ENCODE measurements at regions not wholly inside any gene's neighbourhood (a gene's known extent, or its start where the extent isn't known, plus 50 kb on each side); places are given as distances from the start of the nearest gene placed in this dataset.

GRCh38 chr3:94259291-94259690 lies 196.4 kb downstream of the NSUN3 start:
- DNase-seq = no peak

GRCh38 chr3:94269763-94270162 lies 206.9 kb downstream of the NSUN3 start:
- DNase-seq = no peak

DNA sequence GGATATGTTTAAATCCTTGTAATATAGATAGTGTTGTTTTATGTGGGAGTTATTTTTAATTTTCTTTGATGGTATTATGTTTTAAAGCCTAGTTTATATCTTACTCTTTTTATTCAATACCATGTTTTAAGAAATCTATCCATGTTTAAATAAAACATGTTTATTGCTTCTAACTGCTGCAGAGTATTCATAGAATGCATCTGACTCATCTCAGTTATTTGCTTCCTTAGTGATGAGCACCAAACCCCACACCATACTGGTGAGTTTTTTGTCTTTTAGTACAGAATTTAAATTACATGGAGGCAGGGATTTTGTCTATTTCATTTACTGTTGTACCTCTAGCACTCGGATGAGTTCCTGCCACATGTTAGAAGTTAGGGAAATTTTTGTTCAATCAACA lies 209.2 kb downstream of the NSUN3 start:
- no peak for DNase-seq

DNA sequence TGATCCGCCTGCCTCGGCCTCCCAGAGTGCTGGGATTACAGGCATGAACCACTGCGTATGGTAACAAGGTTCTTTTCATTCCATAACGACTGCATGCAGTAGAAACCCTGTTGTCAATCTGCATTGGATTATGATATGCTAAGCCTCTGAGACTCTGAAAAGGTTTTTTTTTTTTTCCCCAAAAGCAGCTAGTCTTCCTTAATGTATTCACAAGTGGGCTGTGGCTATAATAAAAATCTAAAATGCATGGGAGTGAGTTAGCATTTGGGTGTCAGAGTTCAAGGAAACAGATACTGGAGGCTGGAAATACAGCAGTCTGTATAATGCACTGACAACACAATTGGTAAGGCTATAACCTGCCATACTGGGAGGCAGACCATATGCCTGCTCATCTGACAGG lies 218.1 kb downstream of the NSUN3 start:
- DNase-seq = no peak

- no peak for DNase-seq
These were observed 223.0 kb downstream of the NSUN3 start for GRCh38 chr3:94285872-94286271.

- no peak for DNase-seq
These were observed 228.8 kb downstream of the NSUN3 start for GRCh38 chr3:94291686-94292085.

GRCh38 chr3:94292151-94292550 lies 229.3 kb downstream of the NSUN3 start:
- DNase-seq = no peak

- no peak for DNase-seq
These were observed 230.9 kb downstream of the NSUN3 start for GRCh38 chr3:94293793-94294195.

- no peak for DNase-seq
These were observed 231.9 kb downstream of the NSUN3 start for GRCh38 chr3:94294806-94295205.

DNA sequence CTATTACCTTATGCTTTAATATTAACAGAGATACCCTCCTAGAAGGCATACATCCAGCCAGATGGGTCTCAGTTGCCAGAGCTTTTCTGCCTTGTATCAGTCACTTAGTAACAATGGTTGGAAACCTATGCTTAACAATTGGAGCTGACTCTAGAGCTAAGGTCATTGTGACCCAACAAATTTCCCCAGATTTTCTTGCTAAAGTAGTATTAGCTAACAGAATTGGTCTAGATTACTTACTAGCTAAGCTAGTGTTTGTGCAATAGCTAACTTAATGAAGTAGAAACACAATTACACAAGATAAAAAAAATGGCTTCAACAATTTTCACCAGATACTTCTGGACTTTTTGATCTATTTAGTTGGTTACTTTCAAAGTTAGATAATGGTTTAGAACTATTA lies 236.9 kb downstream of the NSUN3 start:
- no peak for DNase-seq

GRCh38 chr3:94301366-94301765 lies 238.5 kb downstream of the NSUN3 start:
- no peak for DNase-seq

- DNase-seq = no peak
These were observed 240.4 kb downstream of the NSUN3 start for GRCh38 chr3:94303266-94303665.

DNA sequence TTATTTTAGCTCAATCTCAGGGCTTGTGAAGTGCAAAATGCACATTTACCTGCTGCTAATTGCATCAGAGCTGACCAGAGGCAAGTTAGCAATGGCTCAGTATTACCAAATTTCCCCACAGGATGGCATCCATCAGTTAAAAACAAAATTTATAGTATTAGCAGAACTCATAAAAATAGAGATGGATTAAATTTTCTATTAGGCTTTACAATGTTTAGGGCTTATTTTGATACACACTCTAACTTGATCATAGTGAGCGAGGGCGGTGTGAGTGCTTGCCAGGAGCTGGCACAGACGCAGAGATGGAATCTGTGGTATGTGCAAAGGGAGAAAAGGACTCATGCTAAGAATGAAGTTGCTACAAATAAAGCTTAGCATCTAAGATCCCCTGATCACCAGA lies 241.0 kb downstream of the NSUN3 start:
- no peak for DNase-seq

DNA sequence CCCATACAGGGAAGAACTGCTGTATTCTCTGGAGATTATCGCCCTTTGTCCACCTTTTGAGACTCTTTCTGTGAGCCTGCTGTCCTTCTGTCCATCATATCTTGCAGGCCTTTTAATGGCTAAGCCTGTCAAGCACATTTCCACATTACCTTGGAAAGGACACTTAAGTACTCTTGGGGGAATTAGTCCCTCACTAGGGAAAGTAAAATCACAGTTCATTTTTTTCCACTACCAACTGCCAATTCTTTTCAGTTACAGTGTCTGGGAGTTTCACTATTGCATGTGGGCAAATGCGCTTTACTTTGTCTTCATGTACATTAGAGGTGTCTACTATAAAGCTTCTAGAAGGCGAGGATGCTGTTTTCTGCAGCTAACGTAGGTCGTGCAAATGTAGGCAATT lies 242.1 kb downstream of the NSUN3 start:
- DNase-seq = no peak

DNA sequence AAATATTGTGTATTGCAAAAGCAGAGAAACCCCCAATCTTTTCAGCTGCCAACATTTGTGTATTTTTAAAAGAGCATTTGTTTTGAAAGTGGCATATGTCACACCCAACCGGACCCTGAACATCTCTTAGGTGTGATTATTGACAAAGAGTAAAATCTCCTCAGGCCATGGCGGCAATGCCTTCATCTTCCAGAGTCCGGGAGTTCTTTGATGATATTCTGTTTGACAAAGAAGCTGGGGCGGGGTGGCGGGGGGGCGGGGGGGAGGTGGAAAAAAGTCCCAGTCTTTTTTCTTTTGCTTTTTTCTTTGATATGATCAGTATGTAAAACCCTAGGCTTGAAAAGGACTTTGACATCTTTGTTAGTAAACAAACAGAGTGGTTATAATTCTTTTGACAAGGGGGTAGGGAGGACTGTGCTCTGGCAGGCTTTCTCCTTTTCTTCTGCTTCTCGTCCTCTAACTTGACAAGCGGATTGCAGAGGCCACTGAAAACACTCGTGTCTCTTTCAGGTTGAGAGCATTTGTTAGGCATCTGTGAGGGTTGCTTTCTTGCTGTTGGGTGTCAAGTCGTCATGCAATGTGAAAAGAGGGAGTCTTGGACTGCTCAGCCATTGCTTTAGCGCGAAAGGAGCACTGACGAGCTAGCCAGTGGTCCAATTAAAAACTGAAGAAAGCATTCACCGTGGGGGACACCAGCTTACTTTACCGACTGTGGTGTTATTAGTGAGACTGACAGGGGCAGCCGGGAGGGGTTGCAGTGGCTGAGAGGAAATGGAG lies 243.2 kb downstream of the NSUN3 start:
- no peak for DNase-seq

DNA sequence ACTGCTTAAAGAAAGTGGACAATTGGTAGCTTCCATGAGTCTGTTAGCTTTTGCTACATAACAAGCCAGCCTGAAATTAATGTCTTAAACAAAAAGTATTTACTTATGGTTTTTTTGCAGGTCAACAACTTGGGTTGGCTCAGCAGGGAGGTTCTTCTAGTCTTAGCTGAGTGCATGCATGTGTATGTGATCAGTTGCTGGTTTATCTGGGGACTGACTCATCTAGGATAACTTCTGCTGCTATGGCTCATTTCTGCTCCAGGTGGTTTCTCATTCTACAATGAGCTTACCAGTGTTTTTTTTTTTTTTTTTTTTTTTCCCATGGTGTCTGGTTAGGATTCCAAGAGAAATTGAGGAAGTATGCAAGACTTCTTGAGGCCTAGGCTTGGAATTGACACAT lies 244.7 kb downstream of the NSUN3 start:
- no peak for DNase-seq

- no peak for DNase-seq
These were observed 245.9 kb downstream of the NSUN3 start for GRCh38 chr3:94308767-94309166.

- no peak for DNase-seq
These were observed 247.7 kb downstream of the NSUN3 start for GRCh38 chr3:94310341-94311135.

- DNase-seq = no peak
These were observed 248.8 kb downstream of the NSUN3 start for GRCh38 chr3:94311651-94312050.

DNA sequence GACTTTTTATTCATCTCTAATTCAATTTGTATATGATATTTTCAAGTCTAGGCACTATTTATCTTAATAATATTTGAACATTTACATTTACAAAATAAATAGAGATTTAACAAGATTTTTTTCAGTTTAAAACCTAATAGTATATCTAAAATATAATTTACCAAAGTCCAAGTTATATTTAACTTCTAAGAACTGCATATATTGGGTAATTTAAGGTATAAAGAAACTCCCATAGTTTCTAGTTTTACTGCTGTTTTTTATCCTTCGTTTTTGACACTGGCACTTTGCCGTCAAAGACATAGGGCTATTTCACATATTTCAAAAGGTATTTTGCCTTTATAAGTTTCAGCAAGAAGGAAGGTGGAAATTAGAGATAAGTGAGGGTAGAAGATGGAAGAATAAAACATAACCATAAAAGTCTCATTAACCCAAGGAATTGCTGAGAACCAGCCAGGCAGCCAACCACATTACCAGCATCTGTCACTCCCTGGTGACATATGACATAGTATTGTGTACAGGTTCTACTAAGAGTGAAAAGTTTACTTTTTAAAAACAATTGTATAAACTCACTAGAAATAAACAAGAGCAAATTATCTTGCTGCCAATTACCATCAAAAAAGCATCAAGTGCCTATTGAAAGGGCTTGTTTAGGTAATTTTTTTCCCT lies 251.5 kb downstream of the NSUN3 start:
- no peak for DNase-seq

DNA sequence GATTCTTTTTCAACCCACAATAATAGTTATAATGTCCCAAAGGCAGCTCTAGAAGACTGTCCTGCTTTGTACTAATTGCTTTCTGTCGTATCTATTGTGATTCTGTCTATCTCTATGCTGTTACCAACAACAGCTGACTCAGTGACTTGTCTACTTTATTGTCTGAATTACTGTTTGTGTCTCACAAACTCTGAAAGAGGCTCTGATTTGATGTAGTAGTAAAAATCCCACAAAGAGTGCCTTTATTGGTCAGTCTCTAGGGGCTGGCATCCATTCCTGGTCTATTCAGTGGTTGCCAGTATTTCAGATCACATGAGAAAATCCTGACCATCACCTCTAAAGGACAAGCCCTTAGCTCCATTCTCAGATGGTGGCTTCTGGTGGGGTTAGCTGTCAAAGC lies 254.2 kb downstream of the NSUN3 start:
- DNase-seq = no peak

- no peak for DNase-seq
These were observed 260.7 kb downstream of the NSUN3 start for GRCh38 chr3:94323596-94323995.

GRCh38 chr3:94331831-94332230 lies 269.0 kb downstream of the NSUN3 start:
- no peak for DNase-seq
